HEK293 (cell line): ENCODE measurements at regions not wholly inside any gene's neighbourhood (a gene's known extent, or its start where the extent isn't known, plus 50 kb on each side); places are given as distances from the start of the nearest gene placed in this dataset.

ENCODE experiments used
- CTCF ChIA-PET: fragments of 350-600 bp; formaldehyde crosslinking; extraction: SDS; loops from one replicate; lab custom pipeline; 2021; ENCODE audit warnings: antibody characterized with exemption; lab: Yijun Ruan, JAX
- POLR2A ChIA-PET: fragments of 300-600 bp; formaldehyde crosslinking; extraction: SDS; loops from one replicate; lab custom pipeline; 2020; ENCODE audit warnings: antibody characterized with exemption, inconsistent platforms; lab: Yijun Ruan, JAX
- H3K27ac ChIP-seq: fragments of 200-500 bp; sonication (Bioruptor generic); 2 replicates; pipeline ENCODE4 v1.5.1; 2014; ENCODE audit warnings: low read depth, low read length, control low read depth, inconsistent platforms; ENCODE audit errors: extremely low read depth
- H3K36me3 ChIP-seq, 2 experiments: fragments of 200-500 bp in 1 of 2; sonication (Bioruptor generic) in 1 of 2; 1 replicate in 1 of 2; 2 replicates in 1 of 2; pipeline ENCODE4 v1.5.1; 2014 to 2017; ENCODE audit warnings: inconsistent platforms in 2 of 2, low read length in 2 of 2; ENCODE audit not compliant: control insufficient read depth in 2 of 2, insufficient read depth in 1 of 2
- H3K4me1 ChIP-seq: fragments of 200-500 bp; sonication (Bioruptor generic); 2 replicates; pipeline ENCODE4 v1.5.1; 2014; ENCODE audit warnings: mild to moderate bottlenecking, low read length, inconsistent platforms; ENCODE audit not compliant: control insufficient read depth, insufficient read depth
- H3K4me3 ChIP-seq: 2 replicates; pipeline ENCODE4 v1.5.1; 2011; ENCODE audit warnings: low read depth, mild to moderate bottlenecking, control low read depth, low read length, moderate library complexity
- H3K9me3 ChIP-seq: fragments of 200-500 bp; sonication (Bioruptor generic); 2 replicates; pipeline ENCODE4 v1.5.1; 2014; ENCODE audit warnings: low read depth, low read length, inconsistent platforms; ENCODE audit not compliant: control insufficient read depth, insufficient read depth
- GLI4 ChIP-seq: fragments of 450-650 bp; formaldehyde crosslinking; IDR thresholded peaks from 2 replicates; pipeline ENCODE4 v1.5.1; 2016; ENCODE audit warnings: missing biosample characterization, missing genetic modification characterization
- HOXD13 ChIP-seq: sonication (generic); formaldehyde crosslinking; IDR thresholded peaks from 2 replicates; pipeline ENCODE4 v1.8.0; 2022; ENCODE audit warnings: missing genetic modification reagents, borderline replicate concordance
- KLF1 ChIP-seq: fragments of 450-650 bp; formaldehyde crosslinking; IDR thresholded peaks from 2 replicates; pipeline ENCODE4 v1.5.1; 2016; ENCODE audit warnings: missing biosample characterization, missing genetic modification characterization
- SP2 ChIP-seq: fragments of 450-650 bp; formaldehyde crosslinking; IDR thresholded peaks from 2 replicates; pipeline ENCODE4 v1.5.1; 2016; ENCODE audit warnings: missing biosample characterization, missing genetic modification characterization
- WT1 ChIP-seq: fragments of 450-650 bp; formaldehyde crosslinking; IDR thresholded peaks from 2 replicates; pipeline ENCODE4 v1.5.1; 2016; ENCODE audit warnings: missing biosample characterization, missing genetic modification characterization
- ZBTB10 ChIP-seq: fragments of 450-650 bp; formaldehyde crosslinking; IDR thresholded peaks from 2 replicates; pipeline ENCODE4 v1.5.1; 2016; ENCODE audit warnings: missing biosample characterization, missing genetic modification characterization
- ZBTB17 ChIP-seq: fragments of 450-650 bp; formaldehyde crosslinking; IDR thresholded peaks from 2 replicates; pipeline ENCODE4 v1.5.1; 2016; ENCODE audit warnings: missing biosample characterization, missing genetic modification characterization
- ZBTB20 ChIP-seq: fragments of 450-650 bp; formaldehyde crosslinking; IDR thresholded peaks from 2 replicates; pipeline ENCODE4 v1.5.1; 2016; ENCODE audit warnings: missing biosample characterization, missing genetic modification characterization
- ZFHX2 ChIP-seq: fragments of 450-650 bp; formaldehyde crosslinking; conservative IDR thresholded peaks from 2 replicates; pipeline ENCODE4 v1.5.1; 2016; ENCODE audit warnings: missing biosample characterization, missing genetic modification characterization
- ZNF112 ChIP-seq: fragments of 450-650 bp; formaldehyde crosslinking; IDR thresholded peaks from 2 replicates; pipeline ENCODE4 v1.5.0; 2017; ENCODE audit warnings: missing biosample characterization, missing genetic modification characterization
- ZNF16 ChIP-seq: fragments of 450-650 bp; formaldehyde crosslinking; IDR thresholded peaks from 2 replicates; pipeline ENCODE4 v1.5.1; 2016; ENCODE audit warnings: low read depth, missing biosample characterization, missing genetic modification characterization
- ZNF184 ChIP-seq: fragments of 450-650 bp; IDR thresholded peaks from 2 replicates; pipeline ENCODE4 v1.5.1; 2018; ENCODE audit warnings: missing biosample characterization, mild to moderate bottlenecking, missing genetic modification characterization
- ZNF24 ChIP-seq: fragments of 450-650 bp; formaldehyde crosslinking; IDR thresholded peaks from 2 replicates; pipeline ENCODE4 v1.5.1; 2016; ENCODE audit warnings: missing biosample characterization, missing genetic modification characterization
- ZNF292 ChIP-seq: fragments of 450-650 bp; formaldehyde crosslinking; IDR thresholded peaks from 2 replicates; pipeline ENCODE4 v1.5.1; 2016; ENCODE audit warnings: low read depth, missing biosample characterization, missing genetic modification characterization, borderline replicate concordance
- ZNF335 ChIP-seq: fragments of 450-650 bp; formaldehyde crosslinking; conservative IDR thresholded peaks from 2 replicates; pipeline ENCODE4 v1.5.1; 2016; ENCODE audit warnings: missing biosample characterization, missing genetic modification characterization
- ZNF488 ChIP-seq: fragments of 450-650 bp; formaldehyde crosslinking; IDR thresholded peaks from 2 replicates; pipeline ENCODE4 v1.5.1; 2016; ENCODE audit warnings: missing biosample characterization, missing genetic modification characterization
- ZNF624 ChIP-seq: fragments of 450-650 bp; formaldehyde crosslinking; IDR thresholded peaks from 2 replicates; pipeline ENCODE4 v1.5.1; 2017; ENCODE audit warnings: missing biosample characterization, missing genetic modification characterization
- ZNF654 ChIP-seq: fragments of 450-650 bp; formaldehyde crosslinking; IDR thresholded peaks from 2 replicates; pipeline ENCODE4 v1.5.1; 2016; ENCODE audit warnings: low read depth, missing biosample characterization, missing genetic modification characterization
- ZNF660 ChIP-seq: fragments of 450-650 bp; IDR thresholded peaks from 2 replicates; pipeline ENCODE4 v1.5.1; 2018; ENCODE audit warnings: missing biosample characterization, mild to moderate bottlenecking, missing genetic modification characterization
- ZSCAN30 ChIP-seq: fragments of 450-650 bp; IDR thresholded peaks from 2 replicates; pipeline ENCODE4 v1.5.1; 2018; ENCODE audit warnings: missing biosample characterization, mild to moderate bottlenecking, missing genetic modification characterization, moderate library complexity
- TF ChIP-seq, protein P1 (sequence below): fragments of 450-650 bp; formaldehyde crosslinking; IDR thresholded peaks from 2 replicates; pipeline ENCODE4 v1.5.1; 2016; ENCODE audit warnings: missing biosample characterization, missing genetic modification characterization
- TF ChIP-seq, protein P2 (sequence below): fragments of 450-650 bp; IDR thresholded peaks from 2 replicates; pipeline ENCODE4 v1.5.1; 2018; ENCODE audit warnings: missing biosample characterization, mild to moderate bottlenecking, missing genetic modification characterization
- TF ChIP-seq, protein P3 (sequence below): fragments of 450-650 bp; formaldehyde crosslinking; IDR thresholded peaks from 2 replicates; pipeline ENCODE4 v1.5.1; 2016; ENCODE audit warnings: missing biosample characterization, missing genetic modification characterization

GRCh38 chr1:36705629-36706028 is 222.9 kb upstream of the CSF3R start:
- Histone ChIP-seq H3K9me3 (no peaks in the 10 kb centered on the region), H3K36me3 (no peaks in the 10 kb centered on the region), H3K4me1 (no peaks in the 10 kb centered on the region), H3K27ac (no peak overlapping the region), H3K4me3 (no peak overlapping the region)
- ChIA-PET CTCF (interaction anchor here (0.7 to 1.3 kb wide), 2 partner anchors 131 to 472 kb away, joined by 3 to 6 read pairs; no protein-coding TSS in a partner anchor), POLR2A (no interaction called here)
- TF ChIP-seq ZNF16 (tag by site-specific recombination) (no peak), ZBTB20 (tag by site-specific recombination) (no peak)

GRCh38 chr1:36703526-36704208 is 221.0 kb upstream of the CSF3R start:
- ChIA-PET CTCF (interaction anchor here (0.6 to 0.7 kb wide), 3 partner anchors 31 to 810 kb away, joined by 3 read pairs; no protein-coding TSS in a partner anchor), POLR2A (no interaction called here)
- Histone ChIP-seq H3K36me3 (no peaks in the 10 kb centered on the region), H3K9me3 (no peaks in the 10 kb centered on the region), H3K4me3 (no peak overlapping the region), H3K4me1 (no peaks in the 10 kb centered on the region), H3K27ac (no peak overlapping the region)
- TF ChIP-seq WT1 (tag by site-specific recombination) (no peak), ZNF184 (no peak), ZNF660 (peak; percentile 70), ZSCAN30 (0 out of 2 replicates have a peak, but pooled peaks have one; percentile 26), ZNF335 (tag by site-specific recombination) (peak; percentile 62), ZBTB10 (tag by site-specific recombination) (no peak), ZFHX2 (peak; percentile 28; the same call in 1 of the 2 replicates), KLF1 (tag by site-specific recombination) (peak; percentile 37; the same call in 1 of the 2 replicates), ZNF112 (tag by site-specific recombination) (no peak), GLI4 (tag by site-specific recombination) (no peak), ZNF292 (tag by site-specific recombination) (no peak), ZNF488 (tag by site-specific recombination) (no peak), HOXD13 (CRISPR knock-in tag) (no peak), SP2 (tag by site-specific recombination) (0 out of 2 replicates have a peak, but pooled peaks have one; percentile 10), ZNF654 (tag by site-specific recombination) (peak; percentile 89), ZNF624 (no peak), ZBTB17 (tag by site-specific recombination) (peak; percentile 47), ZNF24 (tag by site-specific recombination) (no peak)
- TF ChIP-seq, protein P1, sequence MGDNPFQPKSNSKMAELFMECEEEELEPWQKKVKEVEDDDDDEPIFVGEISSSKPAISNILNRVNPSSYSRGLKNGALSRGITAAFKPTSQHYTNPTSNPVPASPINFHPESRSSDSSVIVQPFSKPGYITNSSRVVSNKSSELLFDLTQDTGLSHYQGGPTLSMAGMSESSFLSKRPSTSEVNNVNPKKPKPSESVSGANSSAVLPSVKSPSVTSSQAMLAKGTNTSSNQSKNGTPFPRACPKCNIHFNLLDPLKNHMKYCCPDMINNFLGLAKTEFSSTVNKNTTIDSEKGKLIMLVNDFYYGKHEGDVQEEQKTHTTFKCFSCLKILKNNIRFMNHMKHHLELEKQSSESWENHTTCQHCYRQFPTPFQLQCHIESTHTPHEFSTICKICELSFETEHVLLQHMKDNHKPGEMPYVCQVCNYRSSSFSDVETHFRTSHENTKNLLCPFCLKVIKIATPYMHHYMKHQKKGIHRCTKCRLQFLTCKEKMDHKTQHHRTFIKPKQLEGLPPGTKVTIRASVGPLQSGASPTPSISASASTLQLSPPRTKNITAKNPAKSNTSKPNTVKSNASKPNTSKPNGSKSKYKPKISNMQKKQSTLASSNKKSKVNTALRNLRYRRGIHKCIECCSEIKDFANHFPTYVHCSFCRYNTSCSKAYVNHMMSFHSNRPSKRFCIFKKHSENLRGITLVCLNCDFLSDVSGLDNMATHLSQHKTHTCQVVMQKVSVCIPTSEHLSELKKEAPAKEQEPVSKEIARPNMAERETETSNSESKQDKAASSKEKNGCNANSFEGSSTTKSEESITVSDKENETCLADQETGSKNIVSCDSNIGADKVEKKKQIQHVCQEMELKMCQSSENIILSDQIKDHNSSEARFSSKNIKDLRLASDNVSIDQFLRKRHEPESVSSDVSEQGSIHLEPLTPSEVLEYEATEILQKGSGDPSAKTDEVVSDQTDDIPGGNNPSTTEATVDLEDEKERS (tag by site-specific recombination) = no peak
- TF ChIP-seq, protein P2, sequence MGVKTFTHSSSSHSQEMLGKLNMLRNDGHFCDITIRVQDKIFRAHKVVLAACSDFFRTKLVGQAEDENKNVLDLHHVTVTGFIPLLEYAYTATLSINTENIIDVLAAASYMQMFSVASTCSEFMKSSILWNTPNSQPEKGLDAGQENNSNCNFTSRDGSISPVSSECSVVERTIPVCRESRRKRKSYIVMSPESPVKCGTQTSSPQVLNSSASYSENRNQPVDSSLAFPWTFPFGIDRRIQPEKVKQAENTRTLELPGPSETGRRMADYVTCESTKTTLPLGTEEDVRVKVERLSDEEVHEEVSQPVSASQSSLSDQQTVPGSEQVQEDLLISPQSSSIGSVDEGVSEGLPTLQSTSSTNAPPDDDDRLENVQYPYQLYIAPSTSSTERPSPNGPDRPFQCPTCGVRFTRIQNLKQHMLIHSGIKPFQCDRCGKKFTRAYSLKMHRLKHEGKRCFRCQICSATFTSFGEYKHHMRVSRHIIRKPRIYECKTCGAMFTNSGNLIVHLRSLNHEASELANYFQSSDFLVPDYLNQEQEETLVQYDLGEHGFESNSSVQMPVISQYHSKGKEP = 0 out of 2 replicates have a peak, but pooled peaks have one; percentile 6
- TF ChIP-seq, protein P3, sequence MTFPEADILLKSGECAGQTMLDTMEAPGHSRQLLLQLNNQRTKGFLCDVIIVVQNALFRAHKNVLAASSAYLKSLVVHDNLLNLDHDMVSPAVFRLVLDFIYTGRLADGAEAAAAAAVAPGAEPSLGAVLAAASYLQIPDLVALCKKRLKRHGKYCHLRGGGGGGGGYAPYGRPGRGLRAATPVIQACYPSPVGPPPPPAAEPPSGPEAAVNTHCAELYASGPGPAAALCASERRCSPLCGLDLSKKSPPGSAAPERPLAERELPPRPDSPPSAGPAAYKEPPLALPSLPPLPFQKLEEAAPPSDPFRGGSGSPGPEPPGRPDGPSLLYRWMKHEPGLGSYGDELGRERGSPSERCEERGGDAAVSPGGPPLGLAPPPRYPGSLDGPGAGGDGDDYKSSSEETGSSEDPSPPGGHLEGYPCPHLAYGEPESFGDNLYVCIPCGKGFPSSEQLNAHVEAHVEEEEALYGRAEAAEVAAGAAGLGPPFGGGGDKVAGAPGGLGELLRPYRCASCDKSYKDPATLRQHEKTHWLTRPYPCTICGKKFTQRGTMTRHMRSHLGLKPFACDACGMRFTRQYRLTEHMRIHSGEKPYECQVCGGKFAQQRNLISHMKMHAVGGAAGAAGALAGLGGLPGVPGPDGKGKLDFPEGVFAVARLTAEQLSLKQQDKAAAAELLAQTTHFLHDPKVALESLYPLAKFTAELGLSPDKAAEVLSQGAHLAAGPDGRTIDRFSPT (tag by site-specific recombination) = no peak
